Activated T-cell treated with anti-CD3 and anti-CD28 coated beads, Interleukin-2, amount 50 U/mL, for 1 hour (primary cell): ENCODE measurements at regions not wholly inside any gene's neighbourhood (a gene's known extent, or its start where the extent isn't known, plus 50 kb on each side); places are given as distances from the start of the nearest gene placed in this dataset.

Experiments used
- DNase-seq: peaks from one replicate; pipeline ENCODE4 v3.0.0-alpha.2; 2020

GRCh38 chr14:101027291-101027690, 123.8 kb upstream of the RTL1 start:
- DNase-seq: no peak

- no peak for DNase-seq
These were observed 124.4 kb upstream of the RTL1 start for GRCh38 chr14:101027966-101028365.

GRCh38 chr14:101028971-101029667, 125.6 kb upstream of the RTL1 start:
- no peak for DNase-seq

- no peak for DNase-seq
These were observed 126.3 kb upstream of the RTL1 start for GRCh38 chr14:101029668-101030290.

GRCh38 chr14:101030586-101030985, 127.1 kb upstream of the RTL1 start:
- no peak for DNase-seq

GRCh38 chr14:101031186-101031585, 127.7 kb upstream of the RTL1 start:
- DNase-seq: no peak

GRCh38 chr14:101031721-101032120, 128.2 kb upstream of the RTL1 start:
- DNase-seq: no peak

GRCh38 chr14:101032433-101032832, 128.9 kb upstream of the RTL1 start:
- DNase-seq: no peak

- DNase-seq: no peak
These were observed 129.5 kb upstream of the RTL1 start for GRCh38 chr14:101033006-101033405.

GRCh38 chr14:101033446-101034165, 130.1 kb upstream of the RTL1 start:
- no peak for DNase-seq

GRCh38 chr14:101034986-101035385, 131.5 kb upstream of the RTL1 start:
- DNase-seq: no peak

- no peak for DNase-seq
These were observed 132.1 kb upstream of the RTL1 start for GRCh38 chr14:101035466-101036225.

GRCh38 chr14:101037021-101037817, 133.7 kb upstream of the RTL1 start:
- DNase-seq: no peak

- DNase-seq: no peak
These were observed 135.7 kb upstream of the RTL1 start for GRCh38 chr14:101039031-101039754.

- DNase-seq: no peak
These were observed 136.2 kb upstream of the RTL1 start for GRCh38 chr14:101039755-101040138.

GRCh38 chr14:101040538-101041442, 137.3 kb upstream of the RTL1 start:
- no peak for DNase-seq

- DNase-seq: no peak
These were observed 140.4 kb upstream of the RTL1 start for GRCh38 chr14:101043891-101044290.

GRCh38 chr14:101044741-101045140, 141.2 kb upstream of the RTL1 start:
- DNase-seq: no peak

GRCh38 chr14:101045511-101045910, 142.0 kb upstream of the RTL1 start:
- DNase-seq: no peak

- DNase-seq: no peak
These were observed 142.5 kb upstream of the RTL1 start for GRCh38 chr14:101046071-101046470.

GRCh38 chr14:101047326-101047725, 143.8 kb upstream of the RTL1 start:
- DNase-seq: no peak
